Astrocyte of the cerebellum (primary cell): ENCODE measurements at regions not wholly inside any gene's neighbourhood (a gene's known extent, or its start where the extent isn't known, plus 50 kb on each side); places are given as distances from the start of the nearest gene placed in this dataset.

Source experiments
- DNase-seq: peaks from one replicate; pipeline ENCODE4 v3.0.0-alpha.2; 2011; ENCODE audit warnings: low read depth
- H3K4me3 ChIP-seq: 2 replicates; pipeline ENCODE4 v1.5.1; 2011; ENCODE audit warnings: mild to moderate bottlenecking, low read depth, low read length, moderate library complexity
- in situ Hi-C: cut with HindIII; loops from 2 replicates; pipeline ENCODE4 v1.10.0; 2017; ENCODE audit warnings: low sequenced_read_pairs
- TF ChIP-seq, protein P1 (sequence below): IDR thresholded peaks from 2 replicates; pipeline ENCODE4 v1.5.1; 2012; ENCODE audit warnings: low read length, low read depth, moderate library complexity, mild to moderate bottlenecking; ENCODE audit errors: missing control alignments

DNA sequence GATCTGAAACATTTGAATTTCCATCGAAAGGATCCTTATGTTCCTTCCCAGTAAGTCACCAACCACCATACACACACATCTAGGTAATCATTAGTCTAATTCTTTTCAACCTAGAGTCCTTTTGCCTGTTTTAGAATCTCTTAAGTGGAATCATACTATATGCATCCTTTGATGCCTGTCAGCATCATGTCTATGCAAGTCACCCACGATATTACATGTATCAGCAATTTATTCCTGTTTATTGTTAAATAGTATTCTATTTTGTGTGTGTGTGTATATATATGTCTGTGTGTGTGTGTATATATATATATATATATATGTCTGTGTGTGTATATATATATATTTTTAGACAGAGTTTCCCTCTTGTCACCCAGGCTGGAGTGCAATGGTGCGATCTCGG lies 78.9 kb upstream of the RPH3AL start:
- DNase-seq, result no peak
- H3K4me3 ChIP-seq, result no peak overlapping the region
- in situ Hi-C loops, result no loop called here
- TF ChIP-seq, protein P1, sequence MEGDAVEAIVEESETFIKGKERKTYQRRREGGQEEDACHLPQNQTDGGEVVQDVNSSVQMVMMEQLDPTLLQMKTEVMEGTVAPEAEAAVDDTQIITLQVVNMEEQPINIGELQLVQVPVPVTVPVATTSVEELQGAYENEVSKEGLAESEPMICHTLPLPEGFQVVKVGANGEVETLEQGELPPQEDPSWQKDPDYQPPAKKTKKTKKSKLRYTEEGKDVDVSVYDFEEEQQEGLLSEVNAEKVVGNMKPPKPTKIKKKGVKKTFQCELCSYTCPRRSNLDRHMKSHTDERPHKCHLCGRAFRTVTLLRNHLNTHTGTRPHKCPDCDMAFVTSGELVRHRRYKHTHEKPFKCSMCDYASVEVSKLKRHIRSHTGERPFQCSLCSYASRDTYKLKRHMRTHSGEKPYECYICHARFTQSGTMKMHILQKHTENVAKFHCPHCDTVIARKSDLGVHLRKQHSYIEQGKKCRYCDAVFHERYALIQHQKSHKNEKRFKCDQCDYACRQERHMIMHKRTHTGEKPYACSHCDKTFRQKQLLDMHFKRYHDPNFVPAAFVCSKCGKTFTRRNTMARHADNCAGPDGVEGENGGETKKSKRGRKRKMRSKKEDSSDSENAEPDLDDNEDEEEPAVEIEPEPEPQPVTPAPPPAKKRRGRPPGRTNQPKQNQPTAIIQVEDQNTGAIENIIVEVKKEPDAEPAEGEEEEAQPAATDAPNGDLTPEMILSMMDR, result no peak

DNA sequence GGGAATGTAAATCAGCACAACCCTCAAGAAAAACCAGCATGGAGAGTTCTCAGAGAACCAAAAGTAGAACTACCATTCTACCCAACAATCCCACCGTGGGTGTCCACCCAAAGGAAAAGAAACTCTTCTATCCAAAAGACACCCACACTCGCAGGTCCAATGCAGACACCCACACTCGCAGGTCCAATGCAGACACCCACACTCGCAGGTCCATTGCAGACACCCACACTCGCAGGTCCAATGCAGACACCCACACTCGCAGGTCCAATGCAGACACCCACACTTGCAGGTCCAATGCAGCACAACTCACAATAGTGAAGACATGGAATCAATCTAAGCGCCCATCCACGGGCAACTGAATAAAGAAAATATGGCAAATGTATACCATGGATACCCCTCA lies 77.0 kb upstream of the RPH3AL start:
- no peak overlapping the region for H3K4me3 ChIP-seq
- in situ Hi-C loops, result no loop called here
- TF ChIP-seq, protein P1, result no peak
- DNase-seq, result no peak

DNA sequence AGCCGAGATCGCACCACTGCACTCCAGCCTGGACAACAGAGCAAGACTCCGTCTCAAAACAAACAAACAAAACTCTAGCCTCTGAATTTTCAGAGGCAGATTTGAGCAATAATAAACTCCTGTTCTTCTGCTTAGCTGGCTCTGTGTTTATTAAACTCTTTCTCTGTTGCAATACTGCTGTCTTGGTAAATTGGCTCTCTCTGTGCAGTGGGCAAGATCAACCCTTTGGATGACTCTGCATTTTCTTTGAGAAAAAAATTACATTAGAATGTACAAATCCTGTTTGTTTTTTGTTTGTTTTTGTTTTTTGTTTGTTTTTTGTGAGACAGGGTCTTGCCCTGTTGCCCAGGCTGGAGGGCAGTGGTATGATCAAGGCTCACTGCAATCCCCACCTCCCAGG lies 75.8 kb upstream of the RPH3AL start:
- no peak overlapping the region for H3K4me3 ChIP-seq
- no peak for DNase-seq
- TF ChIP-seq, protein P1, result no peak
- in situ Hi-C loops, result no loop called here

DNA sequence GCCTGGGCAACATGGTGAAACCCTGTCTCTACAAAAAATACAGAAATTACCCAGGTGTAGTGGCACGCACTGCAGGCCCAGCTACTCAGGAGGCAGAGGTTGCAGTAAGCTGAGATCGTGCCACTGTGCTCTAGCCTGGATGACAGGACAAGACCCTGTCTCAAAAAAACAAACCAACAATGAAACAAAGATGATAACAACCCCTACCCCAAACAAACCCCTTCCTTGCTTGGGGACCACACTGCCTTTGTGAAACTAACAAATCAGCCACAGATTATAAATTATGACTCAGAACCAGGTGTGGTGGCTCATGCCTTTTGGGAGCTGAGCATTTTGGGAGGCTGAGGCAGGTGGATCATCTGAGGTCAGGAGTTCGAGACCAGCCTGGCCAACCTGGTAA lies 75.3 kb upstream of the RPH3AL start:
- TF ChIP-seq, protein P1, result no peak
- in situ Hi-C loops, result no loop called here
- DNase-seq, result no peak
- no peak overlapping the region for H3K4me3 ChIP-seq

DNA sequence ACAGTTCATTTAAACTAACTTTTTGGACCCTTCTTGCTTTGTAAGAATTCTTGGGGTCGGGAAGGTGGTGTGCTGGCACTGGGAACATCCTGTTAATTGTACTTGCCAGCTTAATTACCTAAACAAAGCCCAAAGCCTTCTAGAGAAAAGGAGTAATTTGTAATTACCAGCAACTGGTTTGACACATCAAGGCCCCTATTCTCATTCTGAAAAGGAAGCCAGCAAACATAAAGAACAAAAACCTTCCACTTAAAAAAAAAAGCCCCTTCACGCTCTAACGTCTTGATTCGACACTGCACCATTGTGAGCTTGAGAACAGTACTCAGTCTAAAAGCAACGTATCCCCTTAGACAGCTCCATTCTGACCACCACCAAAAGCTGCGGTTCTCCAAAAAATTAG lies 74.7 kb upstream of the RPH3AL start:
- no peak overlapping the region for H3K4me3 ChIP-seq
- TF ChIP-seq, protein P1, result no peak
- no peak for DNase-seq
- in situ Hi-C loops, result no loop called here

DNA sequence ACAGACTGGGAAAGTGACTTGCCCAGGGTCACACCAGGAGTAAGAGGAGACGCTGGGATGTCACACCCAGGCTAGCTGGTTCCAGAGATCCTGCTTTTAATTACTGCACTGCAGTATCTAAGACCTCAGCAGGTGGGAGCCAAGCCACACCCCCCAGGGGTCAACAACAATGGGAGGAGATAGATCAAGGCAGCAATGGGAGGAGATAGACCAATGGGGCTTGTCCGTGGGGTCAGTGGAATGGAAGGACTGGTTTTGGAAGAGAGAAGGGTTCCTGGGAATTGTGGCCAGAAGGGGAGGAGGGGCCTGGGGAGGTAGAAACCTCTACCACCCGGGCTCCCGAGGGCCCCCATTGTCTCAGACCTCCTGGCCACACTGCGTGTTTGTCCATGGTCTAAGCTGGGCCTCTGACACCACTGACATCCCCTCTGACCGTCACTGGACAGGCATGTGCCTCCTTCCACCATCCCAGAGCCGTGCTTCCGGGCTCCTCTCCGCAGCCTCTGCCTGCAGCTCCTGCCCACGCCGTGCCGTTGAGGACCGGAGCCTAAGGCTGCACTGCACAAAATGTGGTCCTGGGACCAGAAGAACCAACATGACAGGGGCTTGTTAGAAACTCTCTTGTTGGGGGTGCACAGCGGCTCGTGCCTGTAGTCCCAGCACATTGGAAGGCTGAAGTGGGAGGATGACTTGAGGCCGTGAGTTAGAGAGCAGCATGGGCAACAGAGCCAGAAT lies 69.8 kb upstream of the RPH3AL start:
- TF ChIP-seq, protein P1, result no peak
- in situ Hi-C loops, result no loop called here
- no peak overlapping the region for H3K4me3 ChIP-seq
- DNase-seq, result no peak
